OCI-LY3 (cell line): ENCODE measurements at regions not wholly inside any gene's neighbourhood (a gene's known extent, or its start where the extent isn't known, plus 50 kb on each side); places are given as distances from the start of the nearest gene placed in this dataset.
"Not testable (repeated sequence)": the region's sequence is repeated elsewhere in the genome, so short reads cannot be mapped to it uniquely, and the experiment has no call there.

Source experiments
- H2AFZ ChIP-seq: fragments of 200-600, 300-600 bp; shearing (Covaris generic); 2 replicates; pipeline ENCODE4 v1.6.0; 2014; ENCODE audit warnings: antibody characterized with exemption, low read depth, low read length
- H3K27ac ChIP-seq: fragments of 200-600, 300-600 bp; sonication (generic); 2 replicates; pipeline ENCODE4 v1.5.1; 2014; ENCODE audit warnings: mild to moderate bottlenecking, low read length, moderate library complexity, mixed read lengths
- H3K27me3 ChIP-seq: fragments of 200-600, 300-600 bp; sonication (generic); 2 replicates; pipeline ENCODE4 v1.6.1; 2014; ENCODE audit warnings: low read depth, low read length, mixed read lengths
- H3K36me3 ChIP-seq: fragments of 200-600, 300-600 bp; sonication (generic); replicated peaks from 2 replicates; pipeline ENCODE3; 2014; ENCODE audit warnings: low read depth, low read length, mixed read lengths
- H3K4me1 ChIP-seq: fragments of 300-600, 200-600 bp; sonication (generic); 2 replicates; pipeline ENCODE4 v1.6.1; 2014; ENCODE audit warnings: low read length, mixed read lengths
- H3K4me2 ChIP-seq: fragments of 200-600, 300-600 bp; sonication (generic); 2 replicates; pipeline ENCODE4 v1.6.1; 2014; ENCODE audit warnings: low read length, mixed read lengths
- H3K4me3 ChIP-seq: fragments of 300-600, 200-600 bp; sonication (generic); 2 replicates; pipeline ENCODE4 v1.5.1; 2014; ENCODE audit warnings: antibody characterized with exemption, mild to moderate bottlenecking, low read length, moderate library complexity
- H3K79me2 ChIP-seq: fragments of 300-600, 200-600 bp; shearing (Covaris generic); 2 replicates; pipeline ENCODE4 v1.6.1; 2014; ENCODE audit warnings: mild to moderate bottlenecking, low read length, mixed read lengths
- H3K9ac ChIP-seq: fragments of 300-600, 200-600 bp; shearing (Covaris generic); 2 replicates; pipeline ENCODE4 v1.6.0; 2014; ENCODE audit warnings: mild to moderate bottlenecking, low read length, moderate library complexity
- H3K9me3 ChIP-seq: fragments of 200-600, 300-600 bp; shearing (Covaris generic); 2 replicates; pipeline ENCODE4 v1.6.1; 2014; ENCODE audit warnings: low read length, mixed read lengths; ENCODE audit not compliant: insufficient read depth
- H4K20me1 ChIP-seq: fragments of 200-600, 300-600 bp; sonication (generic); 2 replicates; pipeline ENCODE4 v1.6.1; 2016; ENCODE audit warnings: low read length, mixed read lengths; ENCODE audit not compliant: insufficient read depth
- EZH2phosphoT487 ChIP-seq: fragments of 200-600 bp; shearing (Covaris generic); IDR thresholded peaks from 2 replicates; pipeline ENCODE4 v1.6.1; 2018; ENCODE audit warnings: antibody characterized with exemption, mixed run types, low read depth
- TF ChIP-seq, protein P1 (sequence below): fragments of 200-600, 300-600 bp; sonication (generic); IDR thresholded peaks from 2 replicates; pipeline ENCODE4 v1.5.1; 2014; ENCODE audit warnings: antibody characterized with exemption, low read length, low read depth

DNA sequence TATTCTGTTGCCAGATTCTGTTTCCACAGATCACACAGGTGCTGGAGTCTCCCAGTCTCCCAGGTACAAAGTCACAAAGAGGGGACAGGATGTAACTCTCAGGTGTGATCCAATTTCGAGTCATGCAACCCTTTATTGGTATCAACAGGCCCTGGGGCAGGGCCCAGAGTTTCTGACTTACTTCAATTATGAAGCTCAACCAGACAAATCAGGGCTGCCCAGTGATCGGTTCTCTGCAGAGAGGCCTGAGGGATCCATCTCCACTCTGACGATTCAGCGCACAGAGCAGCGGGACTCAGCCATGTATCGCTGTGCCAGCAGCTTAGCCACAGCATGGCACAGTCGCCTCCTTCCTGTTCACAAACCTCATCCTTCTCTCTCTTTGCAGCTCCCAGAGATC is 237.5 kb upstream of the PRSS1 start:
- Histone ChIP-seq H4K20me1 (no peaks in the 10 kb centered on the region), H3K36me3 (no peaks in the 10 kb centered on the region), H3K9me3 (no peaks in the 10 kb centered on the region), H3K4me3 (no peak overlapping the region), H3K4me2 (no peak overlapping the region), H3K4me1 (no peaks in the 10 kb centered on the region), H2AFZ (no peak overlapping the region), H3K27ac (no peak overlapping the region), H3K9ac (no peak overlapping the region), H3K27me3 (peaks cover 32% of the 10 kb centered on the region), H3K79me2 (no peaks in the 10 kb centered on the region)
- TF ChIP-seq, protein P1, sequence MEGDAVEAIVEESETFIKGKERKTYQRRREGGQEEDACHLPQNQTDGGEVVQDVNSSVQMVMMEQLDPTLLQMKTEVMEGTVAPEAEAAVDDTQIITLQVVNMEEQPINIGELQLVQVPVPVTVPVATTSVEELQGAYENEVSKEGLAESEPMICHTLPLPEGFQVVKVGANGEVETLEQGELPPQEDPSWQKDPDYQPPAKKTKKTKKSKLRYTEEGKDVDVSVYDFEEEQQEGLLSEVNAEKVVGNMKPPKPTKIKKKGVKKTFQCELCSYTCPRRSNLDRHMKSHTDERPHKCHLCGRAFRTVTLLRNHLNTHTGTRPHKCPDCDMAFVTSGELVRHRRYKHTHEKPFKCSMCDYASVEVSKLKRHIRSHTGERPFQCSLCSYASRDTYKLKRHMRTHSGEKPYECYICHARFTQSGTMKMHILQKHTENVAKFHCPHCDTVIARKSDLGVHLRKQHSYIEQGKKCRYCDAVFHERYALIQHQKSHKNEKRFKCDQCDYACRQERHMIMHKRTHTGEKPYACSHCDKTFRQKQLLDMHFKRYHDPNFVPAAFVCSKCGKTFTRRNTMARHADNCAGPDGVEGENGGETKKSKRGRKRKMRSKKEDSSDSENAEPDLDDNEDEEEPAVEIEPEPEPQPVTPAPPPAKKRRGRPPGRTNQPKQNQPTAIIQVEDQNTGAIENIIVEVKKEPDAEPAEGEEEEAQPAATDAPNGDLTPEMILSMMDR: no peak
- no peak for TF ChIP-seq EZH2phosphoT487

DNA sequence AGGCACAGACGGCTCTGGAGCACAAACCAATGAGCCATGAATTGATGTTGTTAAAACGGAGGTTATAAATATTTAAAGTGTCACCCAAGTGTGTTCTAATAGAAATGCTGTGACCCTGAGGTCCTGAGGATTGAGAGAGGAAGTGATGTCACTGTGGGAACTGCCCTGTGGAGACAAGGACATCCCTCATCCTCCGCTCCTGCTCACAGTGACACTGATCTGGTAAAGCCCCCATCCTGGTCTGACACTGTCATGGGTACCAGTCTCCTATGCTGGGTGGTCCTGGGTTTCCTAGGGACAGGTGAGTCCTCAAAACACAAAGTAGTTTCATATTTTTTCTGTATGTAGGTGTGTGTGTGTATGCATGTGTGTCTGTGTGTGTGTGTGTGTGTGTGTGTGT is 237.9 kb upstream of the PRSS1 start:
- no peaks in the 10 kb centered on the region for H3K36me3 ChIP-seq
- H3K9ac ChIP-seq: no peak overlapping the region
- peaks cover 35% of the 10 kb centered on the region for H3K27me3 ChIP-seq
- H3K9me3 ChIP-seq: no peaks in the 10 kb centered on the region
- TF ChIP-seq, protein P1: no peak
- no peak for TF ChIP-seq EZH2phosphoT487
- no peak overlapping the region for H2AFZ ChIP-seq
- H3K4me2 ChIP-seq: no peak overlapping the region
- H3K4me3 ChIP-seq: no peak overlapping the region
- no peaks in the 10 kb centered on the region for H3K4me1 ChIP-seq
- H3K79me2 ChIP-seq: no peaks in the 10 kb centered on the region
- H4K20me1 ChIP-seq: no peaks in the 10 kb centered on the region
- no peak overlapping the region for H3K27ac ChIP-seq

DNA sequence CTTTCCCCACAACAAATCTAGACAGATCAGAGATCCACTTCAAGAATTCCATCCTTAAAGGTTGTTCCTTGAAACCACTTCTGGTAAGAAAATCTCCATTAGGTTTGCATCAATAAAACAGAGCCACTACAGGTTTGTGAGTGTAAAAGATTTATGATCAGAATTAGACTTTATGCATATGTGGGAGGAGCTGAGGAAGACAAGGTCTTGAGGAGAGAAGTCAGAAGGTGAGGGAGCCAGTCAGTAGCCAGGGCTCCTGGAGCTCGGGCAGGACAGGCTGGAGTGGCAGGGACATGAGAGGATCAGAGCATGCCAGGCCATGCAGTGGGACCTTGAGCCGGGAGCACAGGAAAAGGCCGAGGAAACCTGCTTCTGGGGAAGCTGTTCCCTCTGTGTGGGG is 240.0 kb upstream of the PRSS1 start:
- H3K4me1 ChIP-seq, H3K4me3 ChIP-seq, H3K79me2 ChIP-seq, H3K36me3 ChIP-seq, H2AFZ ChIP-seq, H3K9me3 ChIP-seq, H3K4me2 ChIP-seq, H4K20me1 ChIP-seq, H3K27ac ChIP-seq, H3K9ac ChIP-seq: not testable (repeated sequence)
- peaks cover 45% of the 10 kb centered on the region for H3K27me3 ChIP-seq

DNA sequence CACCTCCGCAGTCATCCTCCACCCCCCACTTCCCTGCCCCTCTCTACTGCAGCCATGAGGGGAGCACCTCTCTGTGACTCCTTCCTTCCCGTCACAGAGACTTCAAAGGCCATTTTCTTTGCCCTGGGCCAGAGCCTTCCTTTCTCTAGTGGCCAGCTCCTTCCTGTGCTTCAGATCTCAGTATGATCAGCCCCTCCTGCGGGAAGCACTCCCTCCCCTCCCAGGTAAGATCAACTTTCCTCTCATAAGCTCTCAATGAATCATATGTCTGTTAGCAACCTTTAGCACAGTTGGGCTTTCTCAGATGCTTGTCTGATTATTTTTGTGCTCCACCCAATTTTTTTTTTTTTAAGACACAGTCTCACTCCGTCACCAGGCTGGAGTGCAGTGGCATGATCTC is 241.0 kb upstream of the PRSS1 start:
- H3K27ac ChIP-seq: no peak overlapping the region
- no peak overlapping the region for H3K9ac ChIP-seq
- no peaks in the 10 kb centered on the region for H3K36me3 ChIP-seq
- TF ChIP-seq, protein P1: no peak
- no peak for TF ChIP-seq EZH2phosphoT487
- H3K4me2 ChIP-seq: no peak overlapping the region
- H3K9me3 ChIP-seq: no peaks in the 10 kb centered on the region
- no peak overlapping the region for H3K4me3 ChIP-seq
- H3K79me2 ChIP-seq: no peaks in the 10 kb centered on the region
- no peaks in the 10 kb centered on the region for H3K4me1 ChIP-seq
- H3K27me3 ChIP-seq: peaks cover 44% of the 10 kb centered on the region
- H4K20me1 ChIP-seq: no peaks in the 10 kb centered on the region
- H2AFZ ChIP-seq: no peak overlapping the region

DNA sequence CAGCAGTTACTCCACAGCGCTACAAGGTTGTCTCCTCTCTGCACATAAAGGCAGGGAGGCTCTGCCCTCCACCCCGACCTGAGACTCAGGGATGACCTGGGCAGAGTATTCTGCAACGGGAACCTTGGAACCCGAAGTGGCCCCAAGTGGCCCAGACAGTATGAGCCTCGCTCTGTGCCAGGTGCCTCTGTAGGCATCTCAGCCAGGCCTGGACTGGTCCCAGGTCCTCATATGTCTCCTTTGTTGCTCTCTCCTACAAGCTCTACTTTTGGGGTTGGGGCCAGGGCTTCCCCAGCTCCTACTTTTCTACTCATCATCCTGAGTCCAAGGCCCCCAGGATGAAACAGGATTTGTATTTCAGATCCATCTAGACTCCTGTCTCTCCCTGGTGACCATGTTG is 241.5 kb upstream of the PRSS1 start:
- Histone ChIP-seq H3K4me1 (no peaks in the 10 kb centered on the region), H3K27ac (no peak overlapping the region), H3K9me3 (no peaks in the 10 kb centered on the region), H2AFZ (no peak overlapping the region), H4K20me1 (no peaks in the 10 kb centered on the region), H3K4me2 (no peak overlapping the region), H3K9ac (no peak overlapping the region), H3K4me3 (no peak overlapping the region), H3K79me2 (no peaks in the 10 kb centered on the region), H3K36me3 (no peaks in the 10 kb centered on the region), H3K27me3 (peaks cover 44% of the 10 kb centered on the region)
- TF ChIP-seq EZH2phosphoT487: no peak
- TF ChIP-seq, protein P1: no peak

DNA sequence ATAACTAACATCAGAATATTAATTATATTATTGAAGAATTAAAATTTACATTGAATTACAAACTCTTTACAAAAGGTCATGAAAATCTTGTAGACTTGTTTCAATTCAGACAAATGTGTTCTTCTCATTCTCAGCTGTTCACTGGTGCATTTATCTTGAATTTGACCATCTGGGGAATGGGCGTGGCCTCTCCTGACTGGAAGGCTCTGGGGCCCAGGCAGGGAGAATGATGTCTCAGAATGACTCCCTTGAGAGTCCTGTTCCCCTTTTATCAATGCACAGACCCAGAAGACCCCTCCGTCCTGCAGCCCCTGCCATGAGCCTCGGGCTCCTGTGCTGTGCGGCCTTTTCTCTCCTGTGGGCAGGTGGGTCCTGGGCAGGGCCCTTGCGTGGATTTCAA is 242.2 kb upstream of the PRSS1 start:
- H3K4me1 ChIP-seq, H3K4me2 ChIP-seq, H3K79me2 ChIP-seq, H3K9me3 ChIP-seq, H2AFZ ChIP-seq, H3K9ac ChIP-seq, H3K27ac ChIP-seq, H4K20me1 ChIP-seq, H3K36me3 ChIP-seq, H3K4me3 ChIP-seq: not testable (repeated sequence)
- H3K27me3 ChIP-seq: peaks cover 44% of the 10 kb centered on the region
